ENCODE measurements at regions not wholly inside any gene's neighbourhood (a gene's known extent, or its start where the extent isn't known, plus 50 kb on each side); places are given as distances from the start of the nearest gene placed in this dataset.

- DNase-seq (ENCODE audit: low spot score): no peak
Observed at GRCh38 chr2:160630801-160631590, 137.4 kb upstream of the RBMS1 start.

GRCh38 chr2:160632084-160632975 is 138.7 kb upstream of the RBMS1 start:
- no peak for DNase-seq (ENCODE audit: low spot score)

GRCh38 chr2:160634436-160634835 is 140.8 kb upstream of the RBMS1 start:
- no peak for DNase-seq (ENCODE audit: low spot score)

- DNase-seq (ENCODE audit: low spot score): no peak
Observed at GRCh38 chr2:160635488-160635887, 141.9 kb upstream of the RBMS1 start.

- DNase-seq (ENCODE audit: low spot score): no peak
Observed at GRCh38 chr2:160639472-160639871, 145.9 kb upstream of the RBMS1 start.

- peak; percentile 83 for DNase-seq (ENCODE audit: low spot score)
Observed at GRCh38 chr2:160646684-160647444, 153.3 kb upstream of the RBMS1 start.

GRCh38 chr2:160647967-160648685 is 154.5 kb upstream of the RBMS1 start:
- DNase-seq (ENCODE audit: low spot score): peak; percentile 94

GRCh38 chr2:160649698-160650097 is 156.1 kb upstream of the RBMS1 start:
- no peak for DNase-seq (ENCODE audit: low spot score)

GRCh38 chr2:160650196-160651118 is 156.8 kb upstream of the RBMS1 start:
- DNase-seq (ENCODE audit: low spot score): peak; percentile 37

- peak; percentile 29 for DNase-seq (ENCODE audit: low spot score)
Observed at GRCh38 chr2:160651416-160652200, 158.0 kb upstream of the RBMS1 start.

- DNase-seq (ENCODE audit: low spot score): peak; percentile 85
Observed at GRCh38 chr2:160652236-160652635, 158.6 kb upstream of the RBMS1 start.

- DNase-seq (ENCODE audit: low spot score): no peak
Observed at GRCh38 chr2:160657196-160657595, 163.6 kb upstream of the RBMS1 start.

GRCh38 chr2:160658851-160659250 is 165.2 kb upstream of the RBMS1 start:
- DNase-seq (ENCODE audit: low spot score): no peak

- no peak for DNase-seq (ENCODE audit: low spot score)
Observed at GRCh38 chr2:160660741-160661140, 167.1 kb upstream of the RBMS1 start.

GRCh38 chr2:160664603-160665140 is 171.1 kb upstream of the RBMS1 start:
- DNase-seq (ENCODE audit: low spot score): peak; percentile 13

- peak; percentile 89 for DNase-seq (ENCODE audit: low spot score)
Observed at GRCh38 chr2:160666154-160667060, 172.8 kb upstream of the RBMS1 start.

- DNase-seq (ENCODE audit: low spot score): no peak
Observed at GRCh38 chr2:160667811-160668210, 174.2 kb upstream of the RBMS1 start.

GRCh38 chr2:160670618-160671017 is 177.0 kb upstream of the RBMS1 start:
- DNase-seq (ENCODE audit: low spot score): no peak

Data from HT-29 (cell line).